Endothelial cell (in vitro differentiated cells): ENCODE measurements at regions not wholly inside any gene's neighbourhood (a gene's known extent, or its start where the extent isn't known, plus 50 kb on each side); places are given as distances from the start of the nearest gene placed in this dataset.

Experiments used
- DNase-seq: peaks from one replicate; pipeline ENCODE4 v3.0.0; 2021; ENCODE audit warnings: low spot score
- H3K27ac Mint-ChIP-seq: one replicate; pipeline ENCODE4 v1.8.0; 2021; ENCODE audit warnings: mixed read lengths, inconsistent platforms; ENCODE audit not compliant: unreplicated experiment
- H3K27me3 Mint-ChIP-seq: one replicate; pipeline ENCODE4 v1.8.0; 2021; ENCODE audit warnings: mild to moderate bottlenecking, moderate library complexity, mixed read lengths, inconsistent platforms; ENCODE audit not compliant: unreplicated experiment
- H3K36me3 Mint-ChIP-seq: one replicate; pipeline ENCODE4 v1.8.0; 2021; ENCODE audit warnings: mild to moderate bottlenecking, low read depth, mixed read lengths, inconsistent platforms; ENCODE audit not compliant: unreplicated experiment
- H3K4me1 Mint-ChIP-seq: one replicate; pipeline ENCODE4 v1.8.0; 2021; ENCODE audit warnings: mild to moderate bottlenecking, mixed read lengths, inconsistent platforms; ENCODE audit not compliant: unreplicated experiment
- H3K4me3 Mint-ChIP-seq: one replicate; pipeline ENCODE4 v1.8.0; 2021; ENCODE audit warnings: mild to moderate bottlenecking, mixed read lengths, inconsistent platforms; ENCODE audit not compliant: unreplicated experiment
- H3K9me3 Mint-ChIP-seq: one replicate; pipeline ENCODE4 v1.8.0; 2021; ENCODE audit warnings: mixed read lengths, inconsistent platforms; ENCODE audit not compliant: unreplicated experiment
- CTCF ChIP-seq: fragments of 200-600 bp; sonication (generic); IDR thresholded peaks from one replicate; pipeline ENCODE4 v1.5.0; 2021; ENCODE audit warnings: antibody characterized with exemption; ENCODE audit not compliant: unreplicated experiment

GRCh38 chr17:6938637-6939036 is 57.2 kb upstream of the ALOX12 start:
- Mint-ChIP-seq H3K27me3 (peaks cover 6% of the 10 kb centered on the region), H3K36me3 (peaks cover 8% of the 10 kb centered on the region), H3K27ac (no peak overlapping the region), H3K4me3 (no peak overlapping the region), H3K9me3 (no peaks in the 10 kb centered on the region), H3K4me1 (peaks cover 27% of the 10 kb centered on the region)
- no peak for DNase-seq
- no peak for TF ChIP-seq CTCF

- H3K36me3 Mint-ChIP-seq: no peaks in the 10 kb centered on the region
- H3K4me3 Mint-ChIP-seq: no peak overlapping the region
- H3K27me3 Mint-ChIP-seq: peaks cover 6% of the 10 kb centered on the region
- H3K4me1 Mint-ChIP-seq: peaks cover 28% of the 10 kb centered on the region
- DNase-seq: no peak
- H3K9me3 Mint-ChIP-seq: no peaks in the 10 kb centered on the region
- no peak overlapping the region for H3K27ac Mint-ChIP-seq
- TF ChIP-seq CTCF: no peak
Observed at GRCh38 chr17:6940186-6940649, 55.6 kb upstream of the ALOX12 start.

GRCh38 chr17:6941989-6942388 is 53.9 kb upstream of the ALOX12 start:
- Mint-ChIP-seq H3K27ac (no peak overlapping the region), H3K27me3 (peaks cover 3% of the 10 kb centered on the region), H3K4me3 (no peak overlapping the region), H3K9me3 (no peaks in the 10 kb centered on the region), H3K36me3 (no peaks in the 10 kb centered on the region), H3K4me1 (peaks cover 28% of the 10 kb centered on the region)
- TF ChIP-seq CTCF: no peak
- no peak for DNase-seq

DNA sequence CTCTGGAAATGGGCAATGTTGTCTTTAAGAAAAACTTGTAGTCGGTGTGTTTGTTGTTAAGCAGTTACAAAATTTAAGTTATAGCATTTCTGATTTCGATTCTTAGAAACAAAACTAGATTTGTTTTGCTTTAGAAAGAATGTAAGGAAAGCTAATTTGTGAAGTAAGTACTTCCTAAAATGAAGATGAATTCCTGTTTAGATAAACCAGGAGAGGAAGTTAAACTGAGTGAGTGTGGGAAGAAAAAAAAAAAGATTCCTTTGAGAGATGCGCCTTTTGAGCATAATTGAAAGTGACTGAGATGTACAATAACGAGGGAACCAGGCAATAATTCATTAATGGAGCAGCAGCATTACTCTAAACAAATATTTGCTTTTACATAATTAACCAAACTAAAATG is 52.4 kb upstream of the ALOX12 start:
- H3K27me3 Mint-ChIP-seq: peaks cover 3% of the 10 kb centered on the region
- no peaks in the 10 kb centered on the region for H3K9me3 Mint-ChIP-seq
- H3K36me3 Mint-ChIP-seq: no peaks in the 10 kb centered on the region
- peaks cover 28% of the 10 kb centered on the region for H3K4me1 Mint-ChIP-seq
- no peak overlapping the region for H3K4me3 Mint-ChIP-seq
- no peak for TF ChIP-seq CTCF
- H3K27ac Mint-ChIP-seq: no peak overlapping the region
- no peak for DNase-seq
